ENCODE measurements at regions not wholly inside any gene's neighbourhood (a gene's known extent, or its start where the extent isn't known, plus 50 kb on each side); places are given as distances from the start of the nearest gene placed in this dataset.

GRCh38 chr2:204219196-204219595 lies 282.6 kb downstream of the ICOS start:
- no peak for TF ChIP-seq CTCF (IDR thresholded peaks at IDR 0.05)
- TF ChIP-seq POLR2A (IDR thresholded peaks at IDR 0.05), result no peak
